HPDE6-E6E7 (cell line): ENCODE measurements at regions not wholly inside any gene's neighbourhood (a gene's known extent, or its start where the extent isn't known, plus 50 kb on each side); places are given as distances from the start of the nearest gene placed in this dataset.

Experiments used
- DNase-seq: peaks from one replicate; pipeline ENCODE4 v3.0.0; 2011; ENCODE audit warnings: missing footprints; ENCODE audit errors: extremely low spot score

- DNase-seq = no peak
Measured at GRCh38 chr10:33547976-33548375, 213.5 kb upstream of the NRP1 start.

- DNase-seq = no peak
Measured at GRCh38 chr10:33546031-33546430, 211.6 kb upstream of the NRP1 start.

GRCh38 chr10:33542752-33543505 is 208.5 kb upstream of the NRP1 start:
- no peak for DNase-seq

GRCh38 chr10:33539116-33539515 is 204.6 kb upstream of the NRP1 start:
- no peak for DNase-seq

GRCh38 chr10:33537066-33537465 is 202.6 kb upstream of the NRP1 start:
- no peak for DNase-seq

GRCh38 chr10:33536508-33536907 is 202.0 kb upstream of the NRP1 start:
- DNase-seq = no peak

- no peak for DNase-seq
Measured at GRCh38 chr10:33535866-33536265, 201.4 kb upstream of the NRP1 start.

- no peak for DNase-seq
Measured at GRCh38 chr10:33534416-33534815, 199.9 kb upstream of the NRP1 start.

GRCh38 chr10:33533612-33534011 is 199.1 kb upstream of the NRP1 start:
- DNase-seq = no peak

GRCh38 chr10:33532901-33533300 is 198.4 kb upstream of the NRP1 start:
- no peak for DNase-seq

GRCh38 chr10:33529234-33529633 is 194.8 kb upstream of the NRP1 start:
- DNase-seq = no peak

- no peak for DNase-seq
Measured at GRCh38 chr10:33524966-33525365, 190.5 kb upstream of the NRP1 start.

- DNase-seq = no peak
Measured at GRCh38 chr10:33524041-33524440, 189.6 kb upstream of the NRP1 start.

GRCh38 chr10:33523236-33523792 is 188.8 kb upstream of the NRP1 start:
- no peak for DNase-seq

GRCh38 chr10:33521904-33522303 is 187.4 kb upstream of the NRP1 start:
- DNase-seq = no peak

- no peak for DNase-seq
Measured at GRCh38 chr10:33521062-33521461, 186.6 kb upstream of the NRP1 start.

GRCh38 chr10:33520223-33520622 is 185.8 kb upstream of the NRP1 start:
- DNase-seq = no peak

- DNase-seq = no peak
Measured at GRCh38 chr10:33519130-33519860, 184.8 kb upstream of the NRP1 start.

- DNase-seq = no peak
Measured at GRCh38 chr10:33510206-33510605, 175.7 kb upstream of the NRP1 start.

GRCh38 chr10:33509231-33509831 is 174.9 kb upstream of the NRP1 start:
- DNase-seq = peak; percentile 21

- no peak for DNase-seq
Measured at GRCh38 chr10:33507662-33508425, 173.4 kb upstream of the NRP1 start.
